A549 (cell line): ENCODE measurements at regions not wholly inside any gene's neighbourhood (a gene's known extent, or its start where the extent isn't known, plus 50 kb on each side); places are given as distances from the start of the nearest gene placed in this dataset.

Source experiments
- RFX5 ChIP-seq: fragments of 450-650 bp; IDR thresholded peaks from 2 replicates; pipeline ENCODE4 v1.7.1; 2014; ENCODE audit warnings: antibody characterized with exemption, mild to moderate bottlenecking, moderate library complexity
- ZFP36 ChIP-seq: fragments of 450-650 bp; IDR thresholded peaks from 2 replicates; pipeline ENCODE4 v1.6.1; 2014; ENCODE audit warnings: borderline replicate concordance; ENCODE audit not compliant: partially characterized antibody
- TF ChIP-seq, protein P1 (sequence below): fragments of >200 bp; sonication (Bioruptor Twin); formaldehyde crosslinking; IDR thresholded peaks from 3 replicates; pipeline ENCODE4 v1.5.1; 2016

DNA sequence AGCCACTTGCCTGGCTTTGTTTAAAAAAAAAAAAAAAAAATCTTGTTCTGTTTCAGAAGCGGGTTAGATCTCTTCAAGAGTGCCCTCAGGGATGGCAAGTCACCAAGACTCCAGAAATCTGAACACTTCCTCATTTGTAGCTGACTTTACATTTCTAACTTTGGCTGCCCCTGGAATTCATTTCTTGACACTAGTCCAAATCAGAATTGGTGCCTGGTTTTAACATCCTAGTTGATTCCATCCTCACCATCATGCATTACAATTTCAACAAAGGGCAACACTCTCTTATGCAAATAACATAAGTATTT lies 295.5 kb downstream of the RMST start:
- TF ChIP-seq ZFP36 (no peak), RFX5 (no peak)
- TF ChIP-seq, protein P1, sequence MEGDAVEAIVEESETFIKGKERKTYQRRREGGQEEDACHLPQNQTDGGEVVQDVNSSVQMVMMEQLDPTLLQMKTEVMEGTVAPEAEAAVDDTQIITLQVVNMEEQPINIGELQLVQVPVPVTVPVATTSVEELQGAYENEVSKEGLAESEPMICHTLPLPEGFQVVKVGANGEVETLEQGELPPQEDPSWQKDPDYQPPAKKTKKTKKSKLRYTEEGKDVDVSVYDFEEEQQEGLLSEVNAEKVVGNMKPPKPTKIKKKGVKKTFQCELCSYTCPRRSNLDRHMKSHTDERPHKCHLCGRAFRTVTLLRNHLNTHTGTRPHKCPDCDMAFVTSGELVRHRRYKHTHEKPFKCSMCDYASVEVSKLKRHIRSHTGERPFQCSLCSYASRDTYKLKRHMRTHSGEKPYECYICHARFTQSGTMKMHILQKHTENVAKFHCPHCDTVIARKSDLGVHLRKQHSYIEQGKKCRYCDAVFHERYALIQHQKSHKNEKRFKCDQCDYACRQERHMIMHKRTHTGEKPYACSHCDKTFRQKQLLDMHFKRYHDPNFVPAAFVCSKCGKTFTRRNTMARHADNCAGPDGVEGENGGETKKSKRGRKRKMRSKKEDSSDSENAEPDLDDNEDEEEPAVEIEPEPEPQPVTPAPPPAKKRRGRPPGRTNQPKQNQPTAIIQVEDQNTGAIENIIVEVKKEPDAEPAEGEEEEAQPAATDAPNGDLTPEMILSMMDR = no peak
